ENCODE measurements at regions not wholly inside any gene's neighbourhood (a gene's known extent, or its start where the extent isn't known, plus 50 kb on each side); places are given as distances from the start of the nearest gene placed in this dataset.
A peak's percentile ranks its signal among the peaks of the same experiment; 100 is the strongest.

DNA sequence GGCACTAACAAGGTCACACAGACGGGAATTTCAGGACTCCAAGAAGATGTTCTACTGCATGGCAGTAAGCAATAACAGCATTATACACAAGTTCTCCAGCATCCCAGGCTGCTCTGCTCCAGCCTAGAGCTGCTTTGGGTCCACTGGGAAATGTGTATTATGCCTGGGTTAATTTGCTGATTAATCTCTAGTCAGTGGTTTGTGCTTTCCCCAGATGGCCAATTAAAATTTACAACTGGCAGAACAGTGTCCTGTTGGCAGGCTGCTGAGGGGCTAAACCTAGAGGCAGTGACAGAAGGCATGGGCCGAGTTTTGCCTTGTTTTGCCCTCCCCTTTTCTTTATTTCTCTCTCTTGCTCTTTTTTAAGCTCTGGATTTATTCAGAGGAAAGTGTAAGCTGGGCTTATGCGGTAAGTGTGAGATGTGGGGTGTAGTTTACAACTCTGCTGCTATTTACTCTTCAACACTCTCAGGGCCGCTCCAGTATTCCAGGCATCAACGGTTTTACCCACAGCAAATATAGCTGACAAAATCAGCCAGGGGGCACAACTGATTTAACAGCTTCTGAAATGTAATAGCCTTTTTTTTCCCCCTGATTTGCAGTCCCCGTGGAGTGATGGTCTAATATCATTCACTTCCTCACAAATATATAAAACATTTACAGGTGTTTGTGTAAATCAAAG is 348.0 kb downstream of the GPD2 start:
- WGBS, 4 donors, result 43 to 53% (median 50%) methylated on average over 6 of the region's 6 CpGs

GRCh38 chr2:156787517-156787916 is 351.3 kb downstream of the GPD2 start:
- H3K9me3 ChIP-seq (replicated peaks in 1 of 3), result no peaks in the 10 kb centered on the region
- H3K27me3 ChIP-seq, result no peaks in the 10 kb centered on the region
- H3K4me3 ChIP-seq, result no peak overlapping the region
- no peak for DNase-seq
- TF ChIP-seq POLR2A (IDR thresholded peaks at IDR 0.05), result no peak
- TF ChIP-seq, protein P1, sequence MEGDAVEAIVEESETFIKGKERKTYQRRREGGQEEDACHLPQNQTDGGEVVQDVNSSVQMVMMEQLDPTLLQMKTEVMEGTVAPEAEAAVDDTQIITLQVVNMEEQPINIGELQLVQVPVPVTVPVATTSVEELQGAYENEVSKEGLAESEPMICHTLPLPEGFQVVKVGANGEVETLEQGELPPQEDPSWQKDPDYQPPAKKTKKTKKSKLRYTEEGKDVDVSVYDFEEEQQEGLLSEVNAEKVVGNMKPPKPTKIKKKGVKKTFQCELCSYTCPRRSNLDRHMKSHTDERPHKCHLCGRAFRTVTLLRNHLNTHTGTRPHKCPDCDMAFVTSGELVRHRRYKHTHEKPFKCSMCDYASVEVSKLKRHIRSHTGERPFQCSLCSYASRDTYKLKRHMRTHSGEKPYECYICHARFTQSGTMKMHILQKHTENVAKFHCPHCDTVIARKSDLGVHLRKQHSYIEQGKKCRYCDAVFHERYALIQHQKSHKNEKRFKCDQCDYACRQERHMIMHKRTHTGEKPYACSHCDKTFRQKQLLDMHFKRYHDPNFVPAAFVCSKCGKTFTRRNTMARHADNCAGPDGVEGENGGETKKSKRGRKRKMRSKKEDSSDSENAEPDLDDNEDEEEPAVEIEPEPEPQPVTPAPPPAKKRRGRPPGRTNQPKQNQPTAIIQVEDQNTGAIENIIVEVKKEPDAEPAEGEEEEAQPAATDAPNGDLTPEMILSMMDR (IDR thresholded peaks at IDR 0.05), result no peak
- no peak overlapping the region for H3K27ac ChIP-seq
- 76 to 91% (median 84%) methylated on average over 2 of the region's 2 CpGs for WGBS, 4 donors
- intact Hi-C loops (cut with DNase I), result no loop called here
- no peaks in the 10 kb centered on the region for H3K36me3 ChIP-seq (replicated peaks in 1 of 2)
- no peaks in the 10 kb centered on the region for H3K4me1 ChIP-seq (replicated peaks in 1 of 2)

More for the DNA sequence above, 348.0 kb downstream of the GPD2 start:
- TF ChIP-seq, protein P1 (IDR thresholded peaks at IDR 0.05), result no peak
- no peak for TF ChIP-seq POLR2A (IDR thresholded peaks at IDR 0.05)
- Histone ChIP-seq H3K4me3 (no peak overlapping the region), H3K27ac (no peak overlapping the region), H3K36me3 (replicated peaks in 1 of 2) (no peaks in the 10 kb centered on the region), H3K27me3 (no peaks in the 10 kb centered on the region), H3K9me3 (replicated peaks in 1 of 3) (no peaks in the 10 kb centered on the region), H3K4me1 (replicated peaks in 1 of 2) (no peaks in the 10 kb centered on the region)
- DNase-seq, result peak in 1 of 7 donors; percentile 54
- intact Hi-C loops (cut with DNase I), result no loop called here

DNA sequence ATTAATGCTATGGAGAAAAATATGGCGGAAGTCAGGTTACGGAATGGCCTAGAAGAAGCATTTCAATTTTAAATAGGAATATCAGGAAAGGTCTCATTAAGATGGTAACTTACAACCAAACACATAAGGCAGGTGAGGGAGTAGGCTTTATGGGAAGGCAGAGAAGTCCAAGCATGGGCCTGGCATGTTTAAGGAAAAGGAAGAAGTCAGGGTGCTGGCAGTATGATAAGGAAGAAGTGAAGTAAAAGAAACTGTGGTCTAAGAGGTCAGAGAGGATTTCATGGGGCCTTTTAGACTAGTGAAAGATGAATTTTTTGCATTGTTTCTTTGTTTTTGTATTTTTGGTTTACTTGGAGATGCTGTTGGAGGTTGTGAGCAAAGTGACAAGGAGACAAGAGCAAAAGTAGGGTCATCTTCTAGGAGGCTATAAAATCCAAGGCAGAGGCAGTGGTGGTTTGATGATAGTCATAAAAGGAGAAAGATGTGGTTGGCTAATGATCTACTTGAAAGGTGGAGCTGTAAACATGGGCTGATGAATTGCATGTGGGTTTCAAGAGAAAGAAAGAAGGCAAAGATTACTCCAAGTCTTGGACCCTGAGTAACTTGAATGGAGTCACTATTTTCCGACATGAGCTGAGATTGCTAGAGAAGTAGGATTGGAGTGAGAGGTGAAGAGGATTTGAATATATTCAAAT is 354.3 kb downstream of the GPD2 start:
- TF ChIP-seq, protein P1 (IDR thresholded peaks at IDR 0.05), result no peak
- TF ChIP-seq POLR2A (IDR thresholded peaks at IDR 0.05), result no peak
- Histone ChIP-seq H3K27me3 (no peaks in the 10 kb centered on the region), H3K4me3 (no peak overlapping the region), H3K27ac (no peak overlapping the region), H3K4me1 (replicated peaks in 1 of 2) (no peaks in the 10 kb centered on the region), H3K36me3 (replicated peaks in 1 of 2) (no peaks in the 10 kb centered on the region), H3K9me3 (replicated peaks in 1 of 3) (no peaks in the 10 kb centered on the region)
- 87 to 96% (median 91%) methylated on average over 3 of the region's 3 CpGs for WGBS, 4 donors
- DNase-seq, result no peak
- intact Hi-C loops (cut with DNase I), result no loop called here

- Histone ChIP-seq H3K27ac (no peak overlapping the region), H3K9me3 (replicated peaks in 1 of 3) (no peaks in the 10 kb centered on the region), H3K27me3 (no peaks in the 10 kb centered on the region), H3K36me3 (replicated peaks in 1 of 2) (no peaks in the 10 kb centered on the region), H3K4me1 (replicated peaks in 1 of 2) (no peaks in the 10 kb centered on the region), H3K4me3 (no peak overlapping the region)
- intact Hi-C loops (cut with DNase I), result no loop called here
- DNase-seq, result no peak
- TF ChIP-seq, protein P1 (IDR thresholded peaks at IDR 0.05), result no peak
- no peak for TF ChIP-seq POLR2A (IDR thresholded peaks at IDR 0.05)
- WGBS, 4 donors, result 69 to 79% (median 78%) methylated on average over 9 of the region's 9 CpGs
Observed at GRCh38 chr2:156792242-156792840, 356.2 kb downstream of the GPD2 start.

All from adrenal gland (tissue), 9 donors.